ENCODE measurements at regions not wholly inside any gene's neighbourhood (a gene's known extent, or its start where the extent isn't known, plus 50 kb on each side); places are given as distances from the start of the nearest gene placed in this dataset.

- ChIA-PET POLR2A (no interaction called here), CTCF (no interaction called here)
- TF ChIP-seq, protein P1, sequence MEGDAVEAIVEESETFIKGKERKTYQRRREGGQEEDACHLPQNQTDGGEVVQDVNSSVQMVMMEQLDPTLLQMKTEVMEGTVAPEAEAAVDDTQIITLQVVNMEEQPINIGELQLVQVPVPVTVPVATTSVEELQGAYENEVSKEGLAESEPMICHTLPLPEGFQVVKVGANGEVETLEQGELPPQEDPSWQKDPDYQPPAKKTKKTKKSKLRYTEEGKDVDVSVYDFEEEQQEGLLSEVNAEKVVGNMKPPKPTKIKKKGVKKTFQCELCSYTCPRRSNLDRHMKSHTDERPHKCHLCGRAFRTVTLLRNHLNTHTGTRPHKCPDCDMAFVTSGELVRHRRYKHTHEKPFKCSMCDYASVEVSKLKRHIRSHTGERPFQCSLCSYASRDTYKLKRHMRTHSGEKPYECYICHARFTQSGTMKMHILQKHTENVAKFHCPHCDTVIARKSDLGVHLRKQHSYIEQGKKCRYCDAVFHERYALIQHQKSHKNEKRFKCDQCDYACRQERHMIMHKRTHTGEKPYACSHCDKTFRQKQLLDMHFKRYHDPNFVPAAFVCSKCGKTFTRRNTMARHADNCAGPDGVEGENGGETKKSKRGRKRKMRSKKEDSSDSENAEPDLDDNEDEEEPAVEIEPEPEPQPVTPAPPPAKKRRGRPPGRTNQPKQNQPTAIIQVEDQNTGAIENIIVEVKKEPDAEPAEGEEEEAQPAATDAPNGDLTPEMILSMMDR (IDR thresholded peaks at IDR 0.05; ENCODE audit: insufficient read depth, low read length, missing control alignments): no peak
- H3K4me3 ChIP-seq (ENCODE audit: low read depth, low read length): no peak overlapping the region
- DNase-seq (ENCODE audit: low read depth, low spot score): no peak
Observed at GRCh38 chr2:136175868-136176267, 57.9 kb upstream of the CXCR4 start.

DNA sequence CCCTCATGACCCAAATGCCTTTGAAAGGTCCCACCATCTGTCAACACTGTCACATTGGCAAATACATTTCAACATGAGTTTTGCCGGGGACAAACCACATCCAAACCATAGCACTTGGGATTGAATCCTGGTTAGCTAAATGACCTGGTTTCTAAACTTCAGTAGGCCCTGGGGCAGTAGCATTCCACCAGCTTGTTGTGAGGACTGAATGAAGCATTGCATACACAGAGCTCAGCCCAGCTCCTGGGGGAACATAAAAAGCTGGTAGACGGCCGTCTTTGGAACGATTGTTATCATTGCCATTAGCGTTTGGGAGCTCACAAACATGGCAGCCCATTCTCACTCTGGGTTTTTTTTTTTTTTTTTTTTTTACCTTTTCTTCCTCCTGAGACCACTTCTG is 57.5 kb upstream of the CXCR4 start:
- no peak overlapping the region for H3K4me3 ChIP-seq (ENCODE audit: low read depth, low read length)
- ChIA-PET POLR2A (no interaction called here), CTCF (no interaction called here)
- no peak for DNase-seq (ENCODE audit: low read depth, low spot score)
- TF ChIP-seq, protein P1 (IDR thresholded peaks at IDR 0.05; ENCODE audit: insufficient read depth, low read length, missing control alignments): no peak

DNA sequence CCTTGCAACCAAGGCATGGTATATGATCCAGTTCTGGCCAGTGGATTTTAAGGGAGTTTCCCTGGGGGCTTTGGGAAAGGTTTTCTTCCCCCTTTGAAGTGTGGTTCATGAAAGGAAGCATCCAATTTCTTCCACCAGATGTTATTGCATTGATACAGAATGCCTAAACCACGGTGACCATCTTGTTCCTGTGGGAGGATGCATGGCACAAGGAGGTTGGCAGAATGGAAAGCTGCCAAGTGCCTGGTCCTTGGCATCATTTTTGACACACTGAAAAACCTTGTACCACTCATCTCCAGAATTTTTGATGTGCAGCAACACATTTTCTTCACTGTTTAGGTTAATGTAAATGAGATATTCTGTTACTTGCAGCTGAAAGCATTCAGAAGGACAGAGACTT is 55.2 kb upstream of the CXCR4 start:
- CTCF ChIA-PET: no interaction called here
- TF ChIP-seq, protein P1 (IDR thresholded peaks at IDR 0.05; ENCODE audit: insufficient read depth, low read length, missing control alignments): no peak
- POLR2A ChIA-PET: no interaction called here
- H3K4me3 ChIP-seq (ENCODE audit: low read depth, low read length): no peak overlapping the region
- DNase-seq (ENCODE audit: low read depth, low spot score): no peak

DNA sequence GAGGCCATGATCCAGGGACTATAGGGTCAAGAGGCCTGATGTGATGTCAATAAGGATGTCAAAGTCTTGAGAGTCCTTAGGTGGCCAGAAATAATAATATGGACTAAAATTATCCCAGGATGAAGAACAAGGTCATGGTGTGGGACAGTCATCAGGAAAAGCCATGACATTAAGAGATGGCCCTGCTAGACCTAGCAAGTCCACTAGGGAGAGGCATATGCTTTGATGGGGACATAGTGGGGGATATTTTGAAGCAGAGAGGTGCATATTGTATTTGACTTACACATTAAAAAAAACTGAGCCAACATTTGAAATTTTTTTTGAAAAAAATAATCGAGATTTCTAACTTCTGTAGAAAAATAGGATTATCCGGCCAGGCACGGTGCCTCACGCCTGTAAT is 53.3 kb upstream of the CXCR4 start:
- no peak overlapping the region for H3K4me3 ChIP-seq (ENCODE audit: low read depth, low read length)
- ChIA-PET CTCF (no interaction called here), POLR2A (no interaction called here)
- TF ChIP-seq, protein P1 (IDR thresholded peaks at IDR 0.05; ENCODE audit: insufficient read depth, low read length, missing control alignments): no peak
- no peak for DNase-seq (ENCODE audit: low read depth, low spot score)

- TF ChIP-seq, protein P1 (IDR thresholded peaks at IDR 0.05; ENCODE audit: insufficient read depth, low read length, missing control alignments): no peak
Observed at GRCh38 chr2:136168720-136169119, 50.8 kb upstream of the CXCR4 start.

DNA sequence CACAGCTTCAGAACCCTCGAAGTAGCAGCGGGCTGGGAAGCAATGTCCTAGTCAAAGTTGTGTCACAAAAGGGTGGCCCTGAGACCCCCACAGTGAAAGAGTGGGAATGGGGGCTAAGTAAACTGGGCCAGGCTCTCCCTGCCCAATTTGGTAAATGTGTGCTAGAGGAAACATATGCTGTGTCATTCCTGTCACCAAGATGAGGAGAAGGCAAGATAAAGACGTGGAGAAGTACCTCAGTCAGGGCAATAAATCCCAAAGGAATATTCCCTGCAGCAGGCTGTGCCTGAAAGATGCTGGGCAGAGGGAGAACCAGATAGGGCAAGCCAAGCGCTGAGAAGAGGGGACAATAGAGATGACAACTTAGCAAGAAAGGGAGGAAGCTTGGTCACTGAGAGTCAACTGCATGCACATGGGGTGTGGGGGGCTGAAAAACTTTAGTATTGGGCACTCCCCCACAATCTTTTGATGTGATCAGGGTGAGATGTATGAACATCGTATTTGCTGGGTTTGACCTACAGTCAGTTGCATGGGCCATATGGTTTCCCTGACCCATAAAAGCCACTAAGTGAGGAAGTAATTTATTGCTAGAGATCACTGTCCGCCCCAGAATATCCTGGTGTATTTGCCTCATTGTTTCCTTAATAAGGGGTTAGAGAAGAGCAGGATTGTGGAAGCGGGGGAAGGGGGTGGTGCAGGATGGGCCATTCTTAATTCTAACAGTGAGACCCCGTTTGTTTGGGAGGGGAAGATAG is 49.9 kb upstream of the CXCR4 start:
- TF ChIP-seq, protein P1 (IDR thresholded peaks at IDR 0.05; ENCODE audit: insufficient read depth, low read length, missing control alignments): no peak
- DNase-seq (ENCODE audit: low read depth, low spot score): no peak
- POLR2A ChIA-PET: no interaction called here
- CTCF ChIA-PET: no interaction called here
- H3K4me3 ChIP-seq (ENCODE audit: low read depth, low read length): no peak overlapping the region

More at GRCh38 chr2:136168720-136169119, 50.8 kb upstream of the CXCR4 start:
- ChIA-PET CTCF (no interaction called here), POLR2A (no interaction called here)
- no peak for DNase-seq (ENCODE audit: low read depth, low spot score)
- no peak overlapping the region for H3K4me3 ChIP-seq (ENCODE audit: low read depth, low read length)
